Medulla oblongata (tissue), 1 donor: ENCODE measurements at regions not wholly inside any gene's neighbourhood (a gene's known extent, or its start where the extent isn't known, plus 50 kb on each side); places are given as distances from the start of the nearest gene placed in this dataset.
"Not testable (repeated sequence)": the region's sequence is repeated elsewhere in the genome, so short reads cannot be mapped to it uniquely, and the experiment has no call there.

Experiments
- DNase-seq: peaks from one replicate; pipeline ENCODE4 v3.0.0-alpha.2; 2015; ENCODE audit errors: extremely low spot score

GRCh38 chr11:112697391-112698178, 263.6 kb upstream of the NCAM1 start:
- DNase-seq, result peak; percentile 95

- no peak for DNase-seq
Observed at GRCh38 chr11:112705148-112705547, 256.1 kb upstream of the NCAM1 start.

DNA sequence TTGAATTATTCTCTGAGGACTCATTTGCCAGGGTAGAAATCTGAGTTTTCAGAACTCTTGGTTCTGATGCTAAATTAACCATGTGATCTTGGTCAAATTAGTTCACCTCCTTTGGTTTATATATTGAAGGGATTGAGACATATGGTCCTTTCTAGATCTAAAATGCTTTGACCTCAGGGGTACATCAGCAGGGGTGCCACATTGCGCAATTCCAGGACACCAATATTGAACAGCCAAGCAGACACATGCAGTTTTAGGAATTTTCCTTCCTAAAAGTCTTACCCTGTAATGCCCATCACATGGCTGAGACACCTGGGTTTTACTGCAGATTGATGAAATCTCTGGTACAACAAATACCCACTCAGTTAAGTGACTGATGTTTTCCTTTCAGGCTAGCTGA, 254.4 kb upstream of the NCAM1 start:
- no peak for DNase-seq

DNA sequence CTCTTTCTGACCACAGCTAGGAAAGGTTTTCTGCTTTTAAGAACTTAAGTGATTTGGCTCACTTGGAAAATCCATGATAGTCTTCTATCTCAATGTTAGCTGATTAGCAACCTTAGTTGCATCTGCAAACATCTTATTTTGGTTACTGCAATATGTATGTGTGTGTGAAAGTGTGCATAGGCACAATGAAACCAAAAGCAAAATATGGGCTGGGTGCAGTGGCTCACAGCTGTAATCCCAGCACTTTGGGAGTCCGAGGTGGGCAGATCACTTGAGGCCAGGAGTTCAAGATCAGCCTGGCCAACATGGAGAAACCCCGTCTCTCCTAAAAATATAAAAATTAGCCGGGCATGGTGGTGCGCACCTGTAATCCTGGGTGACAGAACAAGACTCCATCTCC, 246.9 kb upstream of the NCAM1 start:
- not testable (repeated sequence) for DNase-seq

DNA sequence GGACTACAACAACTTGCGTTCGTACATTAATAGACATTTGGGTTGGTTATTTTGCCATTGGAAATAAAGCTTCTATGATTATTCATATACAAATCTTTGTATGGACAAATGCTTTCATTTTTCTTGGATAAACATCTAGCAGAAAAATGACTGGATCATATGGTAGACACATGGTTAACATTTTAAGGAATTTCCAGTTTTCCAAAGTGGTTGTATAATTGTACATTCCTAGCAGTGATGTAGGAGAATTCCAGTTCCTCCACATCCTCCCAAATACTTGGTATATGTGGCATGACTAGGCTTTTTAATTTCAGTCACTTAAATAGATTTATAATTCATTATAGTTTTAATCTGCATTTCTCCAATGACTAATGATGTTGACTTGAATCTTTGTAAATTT, 246.2 kb upstream of the NCAM1 start:
- no peak for DNase-seq

GRCh38 chr11:112718483-112718882, 242.7 kb upstream of the NCAM1 start:
- DNase-seq, result no peak

DNA sequence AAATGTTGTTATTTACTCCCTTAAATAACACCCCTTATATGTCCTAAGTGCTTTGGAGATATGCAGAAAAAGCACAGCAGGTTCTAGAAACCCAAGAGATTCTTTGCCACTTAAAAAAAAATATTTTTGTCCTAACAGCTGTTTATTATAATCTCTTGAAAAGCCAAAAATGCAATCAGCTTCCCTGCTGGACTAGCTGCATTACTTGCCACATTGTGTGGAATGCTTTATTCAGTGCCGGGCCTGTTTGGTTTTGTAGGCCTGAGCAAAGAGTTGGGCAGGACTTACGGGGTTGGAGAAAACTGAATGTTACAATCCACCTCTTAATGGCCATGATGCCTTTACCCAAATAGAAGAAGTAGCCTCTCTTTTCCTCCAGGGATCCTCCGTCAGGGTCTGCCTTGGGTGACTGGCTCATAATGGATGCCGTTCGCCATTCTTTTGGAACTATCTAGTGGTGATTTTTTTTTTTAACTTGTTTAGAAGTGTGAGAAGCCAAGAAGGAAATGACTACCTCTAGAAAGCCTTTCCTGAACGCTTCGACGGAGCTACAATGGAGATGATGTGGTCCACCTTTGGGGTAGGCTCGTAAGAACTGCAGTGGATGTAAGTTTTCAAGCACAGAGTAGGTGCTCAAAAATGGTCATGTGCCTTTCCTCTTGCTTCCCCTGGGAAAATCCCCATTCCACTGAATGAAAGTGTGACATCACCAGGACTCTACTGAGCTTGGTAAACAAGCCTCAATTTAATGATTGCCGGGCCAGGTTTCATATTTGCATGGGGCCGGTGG, 241.3 kb upstream of the NCAM1 start:
- no peak for DNase-seq

DNA sequence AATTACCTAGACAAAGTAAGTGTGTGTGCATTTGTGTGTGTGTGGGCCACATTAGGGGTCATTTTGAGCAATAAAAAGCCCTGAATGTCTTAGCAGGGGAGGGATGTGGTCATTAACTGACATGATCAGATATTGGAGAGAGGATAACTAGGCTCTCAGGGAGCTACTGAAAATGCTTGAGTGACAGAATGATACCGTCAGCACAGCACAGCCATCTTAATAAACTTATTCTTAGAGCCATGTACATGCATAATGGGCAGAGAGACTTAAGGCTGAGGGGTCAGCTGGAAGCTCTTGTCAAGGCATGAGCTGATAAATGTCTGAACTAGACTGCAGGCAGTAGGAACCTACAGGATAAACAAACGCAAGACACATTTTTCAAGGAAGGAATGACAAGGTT, 239.1 kb upstream of the NCAM1 start:
- no peak for DNase-seq

DNA sequence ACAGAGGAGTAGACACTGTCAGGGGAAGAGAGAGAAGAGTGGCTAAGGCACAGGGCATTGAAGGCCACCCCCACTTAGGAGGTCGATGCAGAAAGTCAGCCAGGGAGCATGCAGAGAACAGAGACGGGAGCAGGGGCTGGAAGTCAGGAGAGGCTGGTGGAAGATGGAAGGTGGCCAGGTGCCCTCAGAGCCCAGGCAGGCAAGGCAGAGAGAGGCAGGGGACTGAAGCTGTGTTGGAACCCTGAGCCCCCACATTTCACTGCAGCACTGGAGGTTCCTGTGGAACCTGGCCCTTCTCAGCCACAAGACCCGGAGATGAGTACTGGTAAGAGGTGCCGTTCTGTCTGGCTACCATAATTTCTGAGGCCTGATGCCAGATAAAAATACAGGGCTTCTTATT, 238.3 kb upstream of the NCAM1 start:
- no peak for DNase-seq

- DNase-seq, result no peak
Observed at GRCh38 chr11:112723676-112724495, 237.3 kb upstream of the NCAM1 start.

- DNase-seq, result no peak
Observed at GRCh38 chr11:112724496-112724790, 236.8 kb upstream of the NCAM1 start.

DNA sequence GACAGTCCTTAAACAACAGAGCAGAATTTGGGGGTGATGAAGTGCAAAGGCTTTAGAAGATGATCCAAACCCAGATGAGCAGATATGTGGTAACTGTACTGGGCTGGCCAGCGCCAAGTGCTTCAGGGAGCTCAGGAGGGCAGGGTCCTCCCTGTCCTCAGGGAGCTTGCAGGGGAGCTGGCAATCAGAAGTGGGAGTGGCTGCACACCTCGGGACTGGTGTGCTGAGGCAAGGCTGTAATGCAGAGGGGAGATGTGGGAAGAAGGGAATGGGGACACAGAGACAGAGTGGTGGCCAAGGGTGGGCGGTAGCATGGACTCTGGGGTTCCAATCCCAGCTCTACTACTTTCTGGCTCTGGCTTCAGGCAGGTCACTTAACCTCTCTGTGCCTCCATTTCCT, 235.6 kb upstream of the NCAM1 start:
- DNase-seq, result no peak

DNA sequence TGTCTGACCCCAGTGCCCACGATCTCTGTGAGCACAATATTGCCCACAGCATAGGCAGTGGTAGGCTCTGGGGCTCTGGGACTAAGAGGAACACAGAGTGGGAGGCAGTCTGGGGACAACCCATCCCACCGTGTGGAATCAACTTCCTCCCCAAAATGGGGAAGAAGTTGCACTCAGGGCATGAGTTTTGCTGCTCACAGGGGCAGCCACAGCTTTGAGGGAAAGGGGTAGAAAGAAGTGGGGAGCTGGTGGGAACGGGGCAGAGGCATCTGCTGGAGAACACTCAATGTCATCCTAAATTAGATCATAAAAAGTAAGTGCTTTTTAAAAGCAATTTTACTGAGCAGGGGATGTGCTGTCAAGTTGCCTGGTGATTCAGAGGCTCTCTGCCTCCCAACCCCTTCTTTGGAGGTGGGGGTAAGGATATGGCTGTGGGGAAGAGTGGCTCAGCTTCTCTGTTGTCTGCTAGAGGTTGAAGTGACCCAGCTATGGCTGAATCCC, 233.8 kb upstream of the NCAM1 start:
- no peak for DNase-seq

DNA sequence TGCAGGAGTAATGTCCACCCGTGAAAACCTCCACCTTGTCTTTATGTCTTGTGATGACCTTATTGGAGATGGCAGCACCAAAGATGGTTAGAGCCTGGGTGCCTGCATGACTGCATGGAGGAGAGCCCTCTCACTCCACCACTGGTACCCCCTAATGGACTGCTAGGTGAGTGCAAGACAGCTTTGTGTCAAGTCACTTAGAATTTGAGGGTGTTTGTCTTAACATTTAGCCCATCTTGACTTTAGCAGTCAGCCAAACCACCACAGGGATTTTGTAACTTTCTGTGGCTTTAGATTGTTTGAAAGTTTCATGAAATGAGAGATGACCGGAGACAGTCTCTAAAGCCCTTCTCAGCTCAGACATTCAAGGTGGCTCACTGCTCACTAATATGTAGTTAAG, 232.9 kb upstream of the NCAM1 start:
- DNase-seq, result no peak

- no peak for DNase-seq
Observed at GRCh38 chr11:112728716-112729115, 232.5 kb upstream of the NCAM1 start.

- DNase-seq, result no peak
Observed at GRCh38 chr11:112730591-112730990, 230.6 kb upstream of the NCAM1 start.

GRCh38 chr11:112731538-112731937, 229.7 kb upstream of the NCAM1 start:
- DNase-seq, result peak; percentile 33

DNA sequence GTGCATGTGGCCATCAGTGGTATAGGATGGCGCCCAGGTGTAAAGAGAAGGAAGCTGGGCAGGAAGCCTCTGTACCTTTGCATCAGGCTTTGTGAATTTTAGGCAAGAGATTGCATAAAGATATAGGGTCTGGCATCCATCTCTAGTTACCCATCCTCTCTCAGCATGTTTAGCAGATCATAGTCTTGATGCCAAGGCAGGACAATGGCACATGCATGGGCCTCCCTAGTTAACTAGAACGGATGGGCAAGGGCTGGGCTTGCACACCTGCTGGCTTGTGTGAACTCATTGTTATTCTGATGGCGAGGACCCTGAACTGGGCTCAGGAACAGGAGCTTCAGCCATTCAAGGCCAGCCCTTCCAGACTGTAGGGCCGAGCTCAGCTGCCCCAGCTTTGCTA, 229.2 kb upstream of the NCAM1 start:
- DNase-seq, result no peak

GRCh38 chr11:112734207-112734606, 227.0 kb upstream of the NCAM1 start:
- no peak for DNase-seq

DNA sequence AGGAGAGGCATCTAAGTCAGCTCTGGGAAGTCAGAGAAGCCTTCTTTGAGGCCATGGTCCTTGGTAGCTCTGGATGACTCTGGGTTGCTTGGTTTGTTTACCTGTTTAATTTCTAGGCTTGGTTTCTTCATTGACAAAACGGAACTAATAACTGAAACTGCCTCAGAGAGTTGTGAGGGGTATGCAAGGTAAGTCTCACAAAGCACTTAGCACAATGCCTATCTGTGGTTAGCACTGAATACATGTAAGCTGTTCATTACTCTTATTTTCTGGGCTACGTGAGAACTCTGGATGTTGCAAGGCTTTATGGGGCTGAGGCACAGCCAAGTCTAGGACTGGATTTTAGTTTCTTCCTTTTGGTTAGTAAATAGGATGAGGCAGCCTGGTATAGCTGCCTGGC, 225.8 kb upstream of the NCAM1 start:
- no peak for DNase-seq

DNA sequence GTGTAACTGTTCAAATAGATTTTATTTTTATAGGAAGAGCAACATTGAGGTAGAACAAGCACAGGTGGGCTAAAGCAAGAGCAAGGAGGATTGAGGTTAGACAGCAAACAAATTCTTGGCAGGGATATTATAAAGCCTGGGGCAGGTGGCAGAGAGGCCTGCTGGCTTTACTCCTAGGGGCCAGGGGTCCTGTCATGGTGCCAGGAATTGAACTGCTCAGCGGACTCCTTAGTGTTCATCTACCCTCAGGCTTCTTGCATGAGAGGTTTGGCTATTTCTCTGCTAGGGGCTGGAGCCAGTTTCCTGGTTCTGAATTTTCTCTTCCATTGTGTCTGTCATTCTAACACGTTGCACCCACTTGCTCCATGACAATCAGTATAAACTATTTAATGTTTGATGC, 217.2 kb upstream of the NCAM1 start:
- no peak for DNase-seq

GRCh38 chr11:112745973-112746372, 215.2 kb upstream of the NCAM1 start:
- DNase-seq, result no peak
